ENCODE measurements at regions not wholly inside any gene's neighbourhood (a gene's known extent, or its start where the extent isn't known, plus 50 kb on each side); places are given as distances from the start of the nearest gene placed in this dataset.

DNA sequence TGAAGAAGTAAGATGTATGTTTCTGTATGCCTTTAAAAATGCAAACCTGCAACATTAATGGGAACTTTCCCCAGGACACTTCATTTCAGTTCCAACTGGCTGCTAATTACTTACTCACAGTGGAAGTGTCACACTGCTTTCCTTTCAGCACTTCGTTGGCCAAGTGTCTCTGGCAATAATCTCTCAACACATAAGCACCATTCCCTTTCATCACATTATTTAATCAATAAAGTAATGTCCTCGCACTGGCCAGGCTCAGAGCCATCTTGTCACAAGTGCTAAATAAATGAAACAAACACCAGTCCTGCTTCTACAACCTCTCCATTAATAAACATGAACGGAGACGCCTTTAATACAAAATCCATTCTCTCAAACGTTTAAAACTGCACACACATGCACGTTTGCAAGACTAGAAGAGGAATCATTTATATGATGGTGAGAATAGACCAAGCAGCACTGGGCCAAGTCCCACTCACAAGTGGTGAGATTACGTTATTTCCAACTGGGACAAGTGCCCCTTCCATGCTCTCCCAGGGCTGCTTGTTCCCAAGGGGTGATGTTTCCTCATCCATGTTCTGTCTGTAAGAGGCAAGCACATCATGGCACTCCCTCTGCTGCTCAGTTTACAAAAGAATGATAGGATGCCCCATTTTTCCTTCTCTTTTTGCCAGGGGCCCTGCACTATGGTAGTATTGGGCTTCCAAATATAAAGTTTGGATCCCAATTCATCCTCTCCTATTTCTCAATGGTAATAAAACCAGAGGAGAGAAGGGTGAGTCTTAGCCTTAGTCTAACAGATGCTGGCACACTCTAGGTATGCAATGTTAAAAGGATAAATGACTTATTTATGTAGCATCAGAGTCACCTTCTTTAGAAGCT, 56.8 kb upstream of the ETAA1 start:
- DNase-seq (ENCODE audit: low spot score in 2 of 2) = no peak
- TF ChIP-seq POLR2A (IDR thresholded peaks at IDR 0.05) (no peak), POLR2AphosphoS5 (IDR thresholded peaks at IDR 0.05) (no peak), EP300 (IDR thresholded peaks at IDR 0.05) (no peak)
- TF ChIP-seq, protein P1, sequence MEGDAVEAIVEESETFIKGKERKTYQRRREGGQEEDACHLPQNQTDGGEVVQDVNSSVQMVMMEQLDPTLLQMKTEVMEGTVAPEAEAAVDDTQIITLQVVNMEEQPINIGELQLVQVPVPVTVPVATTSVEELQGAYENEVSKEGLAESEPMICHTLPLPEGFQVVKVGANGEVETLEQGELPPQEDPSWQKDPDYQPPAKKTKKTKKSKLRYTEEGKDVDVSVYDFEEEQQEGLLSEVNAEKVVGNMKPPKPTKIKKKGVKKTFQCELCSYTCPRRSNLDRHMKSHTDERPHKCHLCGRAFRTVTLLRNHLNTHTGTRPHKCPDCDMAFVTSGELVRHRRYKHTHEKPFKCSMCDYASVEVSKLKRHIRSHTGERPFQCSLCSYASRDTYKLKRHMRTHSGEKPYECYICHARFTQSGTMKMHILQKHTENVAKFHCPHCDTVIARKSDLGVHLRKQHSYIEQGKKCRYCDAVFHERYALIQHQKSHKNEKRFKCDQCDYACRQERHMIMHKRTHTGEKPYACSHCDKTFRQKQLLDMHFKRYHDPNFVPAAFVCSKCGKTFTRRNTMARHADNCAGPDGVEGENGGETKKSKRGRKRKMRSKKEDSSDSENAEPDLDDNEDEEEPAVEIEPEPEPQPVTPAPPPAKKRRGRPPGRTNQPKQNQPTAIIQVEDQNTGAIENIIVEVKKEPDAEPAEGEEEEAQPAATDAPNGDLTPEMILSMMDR (IDR thresholded peaks at IDR 0.05) = no peak
- H3K4me3 ChIP-seq = no peak overlapping the region
- H3K27ac ChIP-seq = no peak overlapping the region
- no peaks in the 10 kb centered on the region for H3K27me3 ChIP-seq
- H3K36me3 ChIP-seq = no peaks in the 10 kb centered on the region
- no peaks in the 10 kb centered on the region for H3K9me3 ChIP-seq
- H3K4me1 ChIP-seq = no peaks in the 10 kb centered on the region
- WGBS = 68% methylated on average over 7 of the region's 7 CpGs

DNA sequence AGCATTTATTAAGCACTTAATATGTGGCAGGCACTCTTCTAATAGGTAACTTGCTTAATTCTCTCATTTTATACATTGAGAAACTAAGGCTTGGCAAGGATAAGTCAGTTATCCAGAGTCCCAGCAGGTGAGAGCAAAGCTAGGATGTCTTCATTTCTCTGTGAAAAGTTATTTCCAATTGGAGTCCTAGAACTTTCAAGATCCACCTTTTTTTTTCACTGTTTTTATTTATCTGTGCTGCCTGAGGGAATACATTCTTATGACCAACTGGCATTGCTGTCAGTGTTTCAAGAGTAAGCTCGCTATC, 56.2 kb upstream of the ETAA1 start:
- 81% methylated on average over 1 of the region's 1 CpG for WGBS
- no peaks in the 10 kb centered on the region for H3K9me3 ChIP-seq

DNA sequence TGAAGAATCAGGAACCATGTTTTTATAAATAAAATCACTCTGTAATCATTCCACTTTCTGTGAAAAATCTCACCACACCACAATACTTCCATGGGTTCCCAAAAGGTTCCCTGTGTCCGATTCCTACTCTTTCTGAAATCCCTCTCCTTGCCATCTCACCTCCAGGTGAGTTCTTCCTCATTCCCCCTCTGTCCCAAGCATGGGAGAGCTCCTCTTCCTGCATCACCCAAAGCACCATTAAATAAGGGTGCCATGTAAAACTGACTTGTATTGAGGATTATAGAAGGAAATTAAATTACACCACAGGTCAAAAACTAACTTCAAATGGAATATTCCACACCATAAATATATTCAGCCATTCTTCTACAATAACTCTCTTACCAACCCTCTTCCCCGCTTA, 55.8 kb upstream of the ETAA1 start:
- Histone ChIP-seq H3K9me3 (no peaks in the 10 kb centered on the region), H3K27me3 (no peaks in the 10 kb centered on the region), H3K27ac (no peak overlapping the region), H3K4me3 (no peak overlapping the region), H3K4me1 (no peaks in the 10 kb centered on the region), H3K36me3 (no peaks in the 10 kb centered on the region)
- no peak for TF ChIP-seq POLR2AphosphoS5 (IDR thresholded peaks at IDR 0.05)
- no peak for DNase-seq (ENCODE audit: low spot score in 2 of 2)
- 85% methylated on average over 2 of the region's 2 CpGs for WGBS

More for the DNA sequence above, 56.2 kb upstream of the ETAA1 start:
- no peak for DNase-seq (ENCODE audit: low spot score in 2 of 2)
- no peaks in the 10 kb centered on the region for H3K4me1 ChIP-seq
- H3K36me3 ChIP-seq = no peaks in the 10 kb centered on the region
- no peak overlapping the region for H3K27ac ChIP-seq
- no peak for TF ChIP-seq POLR2A (IDR thresholded peaks at IDR 0.05)
- TF ChIP-seq, protein P1 (IDR thresholded peaks at IDR 0.05) = no peak
- TF ChIP-seq POLR2AphosphoS5 (IDR thresholded peaks at IDR 0.05) = no peak
- TF ChIP-seq EP300 (IDR thresholded peaks at IDR 0.05) = no peak
- H3K4me3 ChIP-seq = no peak overlapping the region
- no peaks in the 10 kb centered on the region for H3K27me3 ChIP-seq

DNA sequence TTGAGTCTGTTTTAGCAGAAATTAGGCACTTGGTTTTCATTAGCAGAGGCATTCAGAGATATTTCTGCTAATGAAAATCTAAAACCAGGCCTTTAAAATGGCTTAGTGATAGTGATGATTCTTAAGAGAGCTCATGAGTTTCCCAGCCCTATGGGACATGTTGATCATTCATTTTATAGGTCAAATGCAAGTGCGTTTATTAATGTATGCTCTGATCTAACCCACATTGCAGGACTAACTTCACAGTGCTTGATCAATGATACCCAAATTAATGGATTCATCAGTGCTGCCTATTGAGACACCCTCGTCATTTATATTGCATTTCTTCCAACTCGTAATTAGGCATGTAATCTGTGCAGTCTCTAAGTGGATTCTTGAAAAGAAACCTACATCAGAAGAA, 54.7 kb upstream of the ETAA1 start:
- Histone ChIP-seq H3K27ac (no peak overlapping the region), H3K4me3 (no peak overlapping the region), H3K9me3 (no peaks in the 10 kb centered on the region), H3K27me3 (no peaks in the 10 kb centered on the region), H3K4me1 (no peaks in the 10 kb centered on the region), H3K36me3 (no peaks in the 10 kb centered on the region)
- DNase-seq (ENCODE audit: low spot score in 2 of 2) = no peak
- WGBS = 89% methylated on average over 3 of the region's 3 CpGs
- no peak for TF ChIP-seq POLR2A (IDR thresholded peaks at IDR 0.05)
- TF ChIP-seq, protein P1 (IDR thresholded peaks at IDR 0.05) = no peak
- TF ChIP-seq POLR2AphosphoS5 (IDR thresholded peaks at IDR 0.05) = no peak
- no peak for TF ChIP-seq EP300 (IDR thresholded peaks at IDR 0.05)

DNA sequence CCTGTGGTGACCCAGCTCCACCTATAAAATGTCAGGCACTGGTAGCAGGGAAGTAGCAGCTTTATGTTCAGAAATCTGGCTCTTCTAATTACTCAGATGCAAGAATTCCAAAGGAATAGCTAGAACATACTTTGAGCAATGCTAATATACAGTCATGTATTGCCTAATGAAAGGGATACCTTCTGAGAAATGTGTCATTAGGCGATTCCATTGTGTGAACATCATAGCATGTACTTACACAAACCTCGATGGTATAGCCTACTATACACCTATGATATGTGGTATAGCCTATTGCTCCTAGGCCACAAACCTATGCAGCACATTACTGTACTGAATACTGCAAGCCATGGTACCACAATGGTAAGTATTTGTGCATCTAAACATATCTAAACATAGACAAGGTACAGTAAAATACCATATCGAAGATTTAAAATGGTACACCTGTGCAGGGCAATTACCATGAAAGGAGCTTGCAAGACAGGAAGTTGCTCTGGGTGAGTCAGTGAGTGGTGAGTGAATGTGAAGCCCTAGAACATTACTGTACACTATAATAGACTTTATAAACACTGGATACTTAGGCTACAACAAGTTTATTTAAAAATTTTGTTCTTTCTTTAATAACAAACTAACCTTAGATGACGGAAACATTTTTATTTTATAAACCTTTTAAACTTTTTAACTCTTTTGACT, 50.3 kb upstream of the ETAA1 start:
- H3K4me3 ChIP-seq = no peak overlapping the region
- no peaks in the 10 kb centered on the region for H3K27me3 ChIP-seq
- H3K9me3 ChIP-seq = no peaks in the 10 kb centered on the region
- H3K4me1 ChIP-seq = no peaks in the 10 kb centered on the region
- H3K27ac ChIP-seq = no peak overlapping the region
- TF ChIP-seq, protein P1 (IDR thresholded peaks at IDR 0.05) = no peak
- WGBS = 87% methylated on average over 4 of the region's 4 CpGs
- no peak for DNase-seq (ENCODE audit: low spot score in 2 of 2)
- H3K36me3 ChIP-seq = no peaks in the 10 kb centered on the region
